Right cardiac atrium (tissue), 5 donors: ENCODE measurements at regions not wholly inside any gene's neighbourhood (a gene's known extent, or its start where the extent isn't known, plus 50 kb on each side); places are given as distances from the start of the nearest gene placed in this dataset.

Experiments used
- ATAC-seq, 2 donors: fragments of 200-7000 bp; cut with Tn5 transposase; one replicate each; pipeline versions ENCODE4 v1.8.0 to v1.9.1; 2020; ENCODE audit warnings: moderate library complexity in 2 of 2, mild to moderate bottlenecking in 1 of 2
- DNase-seq, 3 donors: peaks; one replicate each; pipeline ENCODE4 v3.0.0-alpha.2; 2020
- H3K27ac ChIP-seq: one replicate; pipeline ENCODE4 v1.5.1; 2013; ENCODE audit warnings: mild to moderate bottlenecking, low read length, control low read depth, moderate library complexity
- H3K27me3 ChIP-seq: one replicate; pipeline ENCODE4 v1.6.1; 2013; ENCODE audit not compliant: control insufficient read depth, insufficient read depth
- H3K4me1 ChIP-seq: one replicate; pipeline ENCODE4 v1.6.1; 2013; ENCODE audit warnings: low read length; ENCODE audit not compliant: control insufficient read depth, insufficient read depth
- H3K4me3 ChIP-seq: one replicate; pipeline ENCODE4 v1.5.1; 2013; ENCODE audit warnings: low read length, control low read depth
- H3K9me3 ChIP-seq: one replicate; pipeline ENCODE4 v1.6.1; 2013; ENCODE audit warnings: low read length; ENCODE audit not compliant: control insufficient read depth
- WGBS: extraction: QIAGEN DNeasy Blood & Tissue Kit; methylation state at CpG from one replicate; pipeline ENCODE4 v1.1.7; 2013; 5-methylcytosine and 5-hydroxymethylcytosine counted together
- intact Hi-C, 4 donors: fragments of 100-400 bp; cut with DNase I; formaldehyde crosslinking; loops; one replicate each; pipeline versions ENCODE4 v1.11.0 to v1.14.0; 2022 to 2023
- donor health status: healthy with polysubstance abuse.
- donor health status: DM: no; HTN: yes; CAD: no.
- donor health status: DM: no; HTN: no; CAD: no.
- donor health status: DM: no; HTN: yes; CAD: no; lungs with severe emphysema.
- donor health status: DM: yes; HTN: yes; CAD: no.

GRCh38 chr2:161031511-161031910, 128.7 kb upstream of the TANK start:
- no peak for ATAC-seq
- intact Hi-C loops, result no loop called here
- H3K9me3 ChIP-seq, result no peaks in the 10 kb centered on the region
- no peak for DNase-seq
- H3K4me3 ChIP-seq, result no peak overlapping the region
- 92% methylated on average over 3 of the region's 3 CpGs for WGBS
- H3K4me1 ChIP-seq, result no peaks in the 10 kb centered on the region
- H3K27ac ChIP-seq, result no peak overlapping the region
- H3K27me3 ChIP-seq, result no peaks in the 10 kb centered on the region

DNA sequence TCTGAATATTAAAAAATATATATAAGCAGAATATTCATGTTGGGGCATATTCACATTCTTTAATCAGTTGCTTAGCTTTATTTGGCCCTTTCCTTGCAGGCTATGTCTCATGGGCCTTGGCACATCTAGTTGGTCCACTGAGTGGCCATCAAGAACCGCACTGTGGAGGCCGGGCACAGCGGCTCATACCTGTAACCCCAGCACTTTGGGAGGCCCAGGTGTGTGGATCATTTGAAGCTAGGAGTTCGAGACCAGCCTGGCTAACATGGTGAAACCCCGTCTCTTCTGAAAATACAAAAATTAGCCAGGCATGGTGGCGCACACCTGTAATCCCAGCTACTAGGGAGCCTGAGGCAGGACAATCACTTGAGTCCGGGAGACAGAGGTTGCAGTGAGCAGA, 127.6 kb upstream of the TANK start:
- ATAC-seq, result no peak
- H3K4me3 ChIP-seq, result no peak overlapping the region
- DNase-seq, result no peak
- H3K9me3 ChIP-seq, result no peaks in the 10 kb centered on the region
- H3K27me3 ChIP-seq, result no peaks in the 10 kb centered on the region
- H3K27ac ChIP-seq, result no peak overlapping the region
- H3K4me1 ChIP-seq, result no peaks in the 10 kb centered on the region
- intact Hi-C loops, result no loop called here
- 96% methylated on average over 7 of the region's 7 CpGs for WGBS

DNA sequence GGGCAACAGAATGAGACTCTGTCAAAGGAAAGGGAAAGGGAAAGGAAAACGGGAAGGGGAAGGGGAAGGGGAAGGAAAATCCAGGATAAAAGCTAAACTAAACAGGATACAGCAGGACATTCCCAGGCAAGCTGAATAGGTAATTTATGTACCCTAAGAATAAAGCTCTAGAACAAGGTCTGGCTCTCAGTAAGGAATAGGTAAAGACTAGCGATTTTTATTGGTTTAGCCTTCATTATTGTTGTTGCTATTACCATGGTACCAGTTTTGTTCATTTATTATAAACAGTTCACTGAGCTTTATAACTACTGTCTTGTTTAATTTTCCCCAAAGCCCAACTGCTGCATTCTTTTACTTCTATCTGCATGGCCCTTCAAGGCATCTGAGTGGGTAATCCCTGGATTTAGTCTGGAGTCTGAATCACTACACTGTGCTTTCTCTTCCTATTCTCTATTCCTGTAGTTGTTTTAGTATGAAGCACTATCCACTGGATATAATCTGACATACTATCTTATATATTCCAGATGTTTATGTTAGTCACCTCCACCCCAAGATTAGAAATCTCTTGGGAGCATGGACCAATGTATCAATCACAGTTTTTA, 127.1 kb upstream of the TANK start:
- intact Hi-C loops, result no loop called here
- DNase-seq, result no peak
- H3K27ac ChIP-seq, result no peak overlapping the region
- no peaks in the 10 kb centered on the region for H3K4me1 ChIP-seq
- no peaks in the 10 kb centered on the region for H3K27me3 ChIP-seq
- 68% methylated on average over 2 of the region's 2 CpGs for WGBS
- no peaks in the 10 kb centered on the region for H3K9me3 ChIP-seq
- ATAC-seq, result no peak
- no peak overlapping the region for H3K4me3 ChIP-seq

DNA sequence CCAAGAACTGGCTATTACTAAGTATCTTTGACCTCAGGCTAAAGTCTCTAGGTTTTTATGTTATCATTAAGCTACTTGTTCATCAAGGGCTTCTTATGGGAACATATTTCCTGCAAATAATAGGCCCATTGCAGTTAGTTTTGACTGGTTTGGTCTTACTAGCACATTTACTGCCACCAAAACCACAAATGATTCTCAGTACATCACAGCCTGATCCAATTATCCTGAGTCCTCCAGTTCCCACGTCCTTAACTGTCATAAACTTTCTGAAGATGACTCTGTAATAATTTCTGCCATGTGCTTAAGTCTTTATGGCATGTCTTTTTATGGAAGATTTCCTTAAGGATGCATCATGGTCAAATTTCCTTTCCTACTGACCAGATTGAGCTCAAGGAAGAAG, 123.3 kb upstream of the TANK start:
- Histone ChIP-seq H3K4me1 (no peaks in the 10 kb centered on the region), H3K27me3 (no peaks in the 10 kb centered on the region), H3K27ac (no peak overlapping the region), H3K4me3 (no peak overlapping the region), H3K9me3 (no peaks in the 10 kb centered on the region)
- no peak for ATAC-seq
- no peak for DNase-seq
- intact Hi-C loops, result no loop called here
- 71% methylated on average over 1 of the region's 1 CpG for WGBS

DNA sequence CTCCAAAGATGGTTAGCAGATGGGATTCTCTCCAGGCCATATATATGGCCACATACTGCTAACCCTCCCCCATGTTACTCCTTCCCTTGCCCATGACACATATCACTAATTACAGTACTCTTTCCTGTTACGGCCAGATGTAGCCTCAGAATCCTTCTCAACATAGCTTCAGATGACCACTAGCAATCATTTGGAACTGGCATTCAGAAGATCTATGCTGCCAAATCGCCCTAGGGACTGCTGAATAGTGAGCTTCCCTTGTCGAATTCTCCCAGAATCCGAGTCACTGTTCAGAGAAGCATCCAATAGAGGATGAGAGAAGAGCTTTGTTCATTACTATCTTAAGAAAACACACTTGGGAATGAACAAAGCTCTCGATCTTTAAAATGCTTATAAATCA, 121.2 kb upstream of the TANK start:
- no peak overlapping the region for H3K4me3 ChIP-seq
- H3K4me1 ChIP-seq, result no peaks in the 10 kb centered on the region
- intact Hi-C loops, result no loop called here
- 64% methylated on average over 5 of the region's 5 CpGs for WGBS
- H3K9me3 ChIP-seq, result no peaks in the 10 kb centered on the region
- ATAC-seq (no peak), DNase-seq (no peak)
- H3K27ac ChIP-seq, result no peak overlapping the region
- H3K27me3 ChIP-seq, result no peaks in the 10 kb centered on the region

- ATAC-seq, result no peak
- intact Hi-C loops, result no loop called here
- DNase-seq, result no peak
- Histone ChIP-seq H3K27me3 (no peaks in the 10 kb centered on the region), H3K27ac (no peak overlapping the region), H3K4me1 (no peaks in the 10 kb centered on the region), H3K4me3 (no peak overlapping the region), H3K9me3 (no peaks in the 10 kb centered on the region)
- 42% methylated on average over 2 of the region's 2 CpGs for WGBS
These were observed 118.9 kb upstream of the TANK start for GRCh38 chr2:161041356-161041755.

DNA sequence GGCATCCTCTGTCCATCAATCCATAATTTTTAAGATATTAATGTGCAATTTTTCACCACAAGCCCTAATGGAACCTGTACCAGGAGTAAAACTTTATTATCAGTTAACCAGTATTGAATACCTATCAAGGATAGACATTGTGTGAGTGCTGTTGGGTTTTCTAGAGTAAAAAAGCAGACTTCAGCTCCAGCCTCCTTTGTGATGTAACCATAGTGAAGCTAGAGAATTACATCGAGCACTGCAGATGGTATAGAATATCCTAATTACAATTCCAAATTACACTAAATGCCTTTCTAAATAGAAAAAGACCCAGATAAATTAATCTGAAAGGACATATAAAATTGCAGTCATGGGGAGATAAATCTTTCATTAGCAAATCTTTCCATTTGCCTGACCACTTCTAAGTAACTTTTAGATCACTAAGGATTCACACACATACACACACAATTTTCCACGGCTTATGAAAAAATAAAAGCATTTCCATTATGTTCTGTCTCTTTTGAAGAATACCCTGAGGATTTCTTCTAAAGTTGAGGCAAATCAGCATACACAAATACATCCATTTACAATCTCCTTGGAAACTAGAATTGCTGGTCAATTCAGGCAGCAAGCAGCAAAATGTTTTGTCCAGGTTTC, 117.1 kb upstream of the TANK start:
- H3K27me3 ChIP-seq, result no peaks in the 10 kb centered on the region
- H3K4me1 ChIP-seq, result no peaks in the 10 kb centered on the region
- 37% methylated on average over 2 of the region's 2 CpGs for WGBS
- no peak overlapping the region for H3K4me3 ChIP-seq
- no peaks in the 10 kb centered on the region for H3K9me3 ChIP-seq
- no peak overlapping the region for H3K27ac ChIP-seq
- intact Hi-C loops, result no loop called here
- ATAC-seq (no peak), DNase-seq (no peak)

GRCh38 chr2:161044095-161044865, 115.9 kb upstream of the TANK start:
- ATAC-seq (peak; percentile 40 to 57), DNase-seq (peak in 2 of 3 donors; percentile 25 to 62)
- no peaks in the 10 kb centered on the region for H3K4me1 ChIP-seq
- 58% methylated on average over 6 of the region's 6 CpGs for WGBS
- no peak overlapping the region for H3K4me3 ChIP-seq
- peak overlapping the region; percentile 58 for H3K27ac ChIP-seq
- intact Hi-C loops, result no loop called here
- no peaks in the 10 kb centered on the region for H3K27me3 ChIP-seq
- no peaks in the 10 kb centered on the region for H3K9me3 ChIP-seq

- peak; percentile 84 to 94 for ATAC-seq
- WGBS, result 77% methylated on average over 1 of the region's 1 CpG
- H3K4me3 ChIP-seq, result no peak overlapping the region
- no peak overlapping the region for H3K27ac ChIP-seq
- peak in 1 of 3 donors; percentile 46 for DNase-seq
- no peaks in the 10 kb centered on the region for H3K4me1 ChIP-seq
- H3K9me3 ChIP-seq, result no peaks in the 10 kb centered on the region
- intact Hi-C loops, result no loop called here
- no peaks in the 10 kb centered on the region for H3K27me3 ChIP-seq
These were observed 115.3 kb upstream of the TANK start for GRCh38 chr2:161044921-161045320.

- ATAC-seq (no peak), DNase-seq (no peak)
- H3K27ac ChIP-seq, result no peak overlapping the region
- no peaks in the 10 kb centered on the region for H3K9me3 ChIP-seq
- no peaks in the 10 kb centered on the region for H3K4me1 ChIP-seq
- no peak overlapping the region for H3K4me3 ChIP-seq
- H3K27me3 ChIP-seq, result no peaks in the 10 kb centered on the region
- intact Hi-C loops, result no loop called here
- WGBS, result 94% methylated on average over 1 of the region's 1 CpG
These were observed 114.5 kb upstream of the TANK start for GRCh38 chr2:161045726-161046125.

DNA sequence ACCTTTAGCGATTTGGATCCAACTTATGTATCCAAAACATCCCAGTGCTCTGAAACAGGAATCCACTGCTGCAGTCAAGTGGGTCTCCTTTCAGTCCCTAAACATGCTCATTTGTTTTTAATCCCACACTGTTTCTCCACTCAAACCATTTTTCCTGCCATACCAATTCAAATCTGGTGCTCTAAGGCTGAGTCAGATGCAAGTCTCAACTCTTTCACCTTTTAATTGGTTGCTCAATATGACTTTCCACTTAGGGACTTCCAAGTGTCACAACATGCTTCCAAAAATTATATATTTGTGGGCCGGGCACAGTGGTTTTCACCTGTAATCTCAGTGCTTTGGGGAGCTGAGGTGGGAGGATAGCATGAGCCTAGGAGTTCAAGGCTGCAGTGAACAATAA, 113.4 kb upstream of the TANK start:
- no peak for ATAC-seq
- Histone ChIP-seq H3K27ac (no peak overlapping the region), H3K27me3 (no peaks in the 10 kb centered on the region), H3K9me3 (no peaks in the 10 kb centered on the region), H3K4me1 (no peaks in the 10 kb centered on the region), H3K4me3 (no peak overlapping the region)
- 90% methylated on average over 2 of the region's 2 CpGs for WGBS
- intact Hi-C loops, result no loop called here
- DNase-seq, result no peak
